KMS-11 (cell line): ENCODE measurements at regions not wholly inside any gene's neighbourhood (a gene's known extent, or its start where the extent isn't known, plus 50 kb on each side); places are given as distances from the start of the nearest gene placed in this dataset.

ENCODE experiments used
- H2AFZ ChIP-seq: fragments of 200-600 bp; sonication (generic); 2 replicates; pipeline ENCODE4 v1.6.1; 2016; ENCODE audit warnings: antibody characterized with exemption, mixed run types, low read depth
- H3K27ac ChIP-seq: fragments of 200-600 bp; sonication (generic); 2 replicates; pipeline ENCODE4 v1.6.1; 2016; ENCODE audit warnings: mild to moderate bottlenecking, mixed run types
- H3K27me3 ChIP-seq: fragments of 200-600 bp; sonication (generic); 2 replicates; pipeline ENCODE4 v1.6.1; 2017; ENCODE audit warnings: mild to moderate bottlenecking, low read depth, mixed run types, moderate library complexity; ENCODE audit not compliant: insufficient read depth
- H3K36me3 ChIP-seq: fragments of 200-600 bp; sonication (generic); 2 replicates; pipeline ENCODE4 v1.6.1; 2017; ENCODE audit warnings: mild to moderate bottlenecking, mixed run types; ENCODE audit not compliant: insufficient read depth
- H3K4me1 ChIP-seq: fragments of 200-600 bp; sonication (generic); 2 replicates; pipeline ENCODE4 v1.6.1; 2016; ENCODE audit warnings: mild to moderate bottlenecking, low read depth, mixed run types; ENCODE audit not compliant: poor library complexity, severe bottlenecking
- H3K4me2 ChIP-seq: fragments of 200-600 bp; sonication (generic); 2 replicates; pipeline ENCODE4 v1.7.0; 2016; ENCODE audit warnings: mild to moderate bottlenecking, mixed run types
- H3K4me3 ChIP-seq: fragments of 200-600 bp; sonication (generic); IDR thresholded peaks from 2 replicates; pipeline ENCODE4 v1.6.1; 2017; ENCODE audit warnings: low read depth, low read length, mixed read lengths; ENCODE audit not compliant: insufficient read depth
- H3K79me2 ChIP-seq: fragments of 200-600 bp; sonication (generic); 2 replicates; pipeline ENCODE4 v1.6.1; 2016; ENCODE audit warnings: low read depth, mixed run types; ENCODE audit not compliant: insufficient read depth
- H3K9ac ChIP-seq: fragments of 200-600 bp; sonication (generic); 2 replicates; pipeline ENCODE4 v1.6.1; 2016; ENCODE audit warnings: mild to moderate bottlenecking, mixed run types
- H4K20me1 ChIP-seq: fragments of 200-600 bp; sonication (generic); 2 replicates; pipeline ENCODE4 v1.6.1; 2016; ENCODE audit warnings: mild to moderate bottlenecking, mixed run types; ENCODE audit not compliant: insufficient read depth
- TF ChIP-seq, protein P1 (sequence below): fragments of 200-600 bp; sonication (generic); conservative IDR thresholded peaks from 2 replicates; pipeline ENCODE4 v1.6.1; 2017; ENCODE audit warnings: low read depth, mild to moderate bottlenecking, antibody characterized with exemption, low read length, moderate library complexity, mixed read lengths

DNA sequence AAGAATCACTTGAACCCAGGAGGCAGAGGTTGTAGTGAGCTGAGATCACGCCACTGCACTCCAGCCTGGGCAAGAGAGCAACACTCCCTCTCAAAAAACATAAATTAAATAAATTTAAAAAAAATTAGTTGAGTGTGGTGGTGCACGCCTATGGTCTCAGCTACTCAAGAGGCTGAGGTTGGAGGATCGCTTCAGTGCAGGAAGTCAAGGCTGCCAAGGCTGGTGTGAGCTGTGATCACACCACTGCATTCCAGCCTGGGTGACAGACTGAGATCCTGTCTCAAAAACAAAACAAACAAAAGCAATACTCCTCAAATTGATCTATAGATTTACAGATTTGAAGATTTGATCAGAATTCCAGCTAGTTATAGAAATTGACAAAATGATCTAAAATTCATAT is 92.7 kb upstream of the RESF1 start:
- H3K79me2 ChIP-seq, result no peaks in the 10 kb centered on the region
- no peak overlapping the region for H3K4me2 ChIP-seq
- H3K4me1 ChIP-seq, result peaks cover 29% of the 10 kb centered on the region
- no peaks in the 10 kb centered on the region for H4K20me1 ChIP-seq
- H3K27ac ChIP-seq, result peak overlapping the region; percentile 61; the same call in 1 of the 2 replicates
- no peak overlapping the region for H3K9ac ChIP-seq
- H3K36me3 ChIP-seq, result no peaks in the 10 kb centered on the region
- no peak overlapping the region for H3K4me3 ChIP-seq
- no peak overlapping the region; the same call in 1 of the 2 replicates for H2AFZ ChIP-seq
- TF ChIP-seq, protein P1, sequence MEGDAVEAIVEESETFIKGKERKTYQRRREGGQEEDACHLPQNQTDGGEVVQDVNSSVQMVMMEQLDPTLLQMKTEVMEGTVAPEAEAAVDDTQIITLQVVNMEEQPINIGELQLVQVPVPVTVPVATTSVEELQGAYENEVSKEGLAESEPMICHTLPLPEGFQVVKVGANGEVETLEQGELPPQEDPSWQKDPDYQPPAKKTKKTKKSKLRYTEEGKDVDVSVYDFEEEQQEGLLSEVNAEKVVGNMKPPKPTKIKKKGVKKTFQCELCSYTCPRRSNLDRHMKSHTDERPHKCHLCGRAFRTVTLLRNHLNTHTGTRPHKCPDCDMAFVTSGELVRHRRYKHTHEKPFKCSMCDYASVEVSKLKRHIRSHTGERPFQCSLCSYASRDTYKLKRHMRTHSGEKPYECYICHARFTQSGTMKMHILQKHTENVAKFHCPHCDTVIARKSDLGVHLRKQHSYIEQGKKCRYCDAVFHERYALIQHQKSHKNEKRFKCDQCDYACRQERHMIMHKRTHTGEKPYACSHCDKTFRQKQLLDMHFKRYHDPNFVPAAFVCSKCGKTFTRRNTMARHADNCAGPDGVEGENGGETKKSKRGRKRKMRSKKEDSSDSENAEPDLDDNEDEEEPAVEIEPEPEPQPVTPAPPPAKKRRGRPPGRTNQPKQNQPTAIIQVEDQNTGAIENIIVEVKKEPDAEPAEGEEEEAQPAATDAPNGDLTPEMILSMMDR, result no peak
- no peaks in the 10 kb centered on the region for H3K27me3 ChIP-seq

DNA sequence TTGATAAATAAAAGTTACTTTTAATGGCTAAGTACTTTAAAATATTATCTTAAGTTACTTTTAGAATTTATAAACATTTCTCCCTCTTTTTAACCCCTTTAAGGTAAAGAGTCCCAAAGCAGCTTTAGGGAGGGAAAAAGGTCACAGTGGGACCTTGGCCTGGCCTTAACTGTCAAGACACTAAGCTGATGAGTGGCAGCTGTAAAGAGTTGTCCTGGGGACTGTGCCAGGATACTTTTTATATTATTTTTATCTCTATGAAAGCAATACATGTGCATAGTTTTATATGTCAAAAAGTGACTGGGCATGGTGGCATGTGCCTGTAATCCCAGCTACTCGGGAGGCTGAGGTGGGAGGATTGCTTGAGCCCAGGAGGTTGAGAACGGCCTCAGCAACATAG is 94.2 kb upstream of the RESF1 start:
- Histone ChIP-seq H3K9ac (no peak overlapping the region), H3K27me3 (no peaks in the 10 kb centered on the region), H3K4me2 (no peak overlapping the region), H2AFZ (no peak overlapping the region), H3K27ac (no peak overlapping the region), H3K4me1 (peaks cover 29% of the 10 kb centered on the region), H3K36me3 (no peaks in the 10 kb centered on the region), H3K4me3 (no peak overlapping the region), H3K79me2 (no peaks in the 10 kb centered on the region), H4K20me1 (no peaks in the 10 kb centered on the region)
- TF ChIP-seq, protein P1, result no peak

DNA sequence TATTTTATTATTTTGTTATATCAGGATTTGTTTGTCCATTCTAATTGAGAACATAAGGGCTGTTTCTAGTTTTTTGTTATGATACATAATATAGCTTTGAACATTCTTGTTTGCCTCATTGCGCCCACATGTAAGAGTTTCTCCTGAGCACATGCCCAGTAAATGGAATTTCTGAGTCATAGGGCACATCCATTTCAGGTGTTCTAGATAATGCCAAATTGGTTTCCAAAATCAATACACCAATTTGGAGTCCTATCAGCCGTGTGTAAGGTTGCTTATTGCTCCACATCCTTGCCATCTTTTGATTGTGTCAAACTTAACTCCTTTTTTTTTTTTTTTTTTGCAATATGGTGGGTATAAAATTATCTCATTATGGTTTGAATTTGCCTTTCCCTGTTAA is 97.9 kb upstream of the RESF1 start:
- no peak overlapping the region for H3K4me3 ChIP-seq
- no peaks in the 10 kb centered on the region for H3K79me2 ChIP-seq
- no peak overlapping the region for H3K9ac ChIP-seq
- H3K27me3 ChIP-seq, result no peaks in the 10 kb centered on the region
- H3K4me1 ChIP-seq, result peaks cover 3% of the 10 kb centered on the region
- H2AFZ ChIP-seq, result no peak overlapping the region
- H4K20me1 ChIP-seq, result no peaks in the 10 kb centered on the region
- H3K27ac ChIP-seq, result no peak overlapping the region
- no peak overlapping the region for H3K4me2 ChIP-seq
- H3K36me3 ChIP-seq, result no peaks in the 10 kb centered on the region
- TF ChIP-seq, protein P1, result no peak

DNA sequence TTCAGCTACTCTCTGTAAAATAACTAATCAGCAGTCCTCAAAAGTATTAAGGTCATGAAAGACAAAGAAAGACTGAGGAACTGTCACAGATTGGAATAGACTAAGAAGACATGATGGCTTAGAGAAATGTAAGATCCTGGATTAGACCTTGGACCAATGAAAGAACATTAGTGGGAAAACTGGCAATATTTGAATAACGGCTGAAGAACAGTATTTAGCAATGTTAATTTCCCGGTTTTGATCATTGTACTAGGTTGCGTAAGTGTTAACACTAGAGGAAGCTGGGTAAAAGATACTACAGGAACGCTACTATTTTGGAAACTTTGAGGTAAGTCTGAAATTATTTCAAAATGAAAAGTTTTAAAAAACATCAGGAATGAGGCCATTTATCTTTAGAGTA is 98.8 kb upstream of the RESF1 start:
- H3K9ac ChIP-seq, result no peak overlapping the region
- H3K4me1 ChIP-seq, result no peaks in the 10 kb centered on the region
- H2AFZ ChIP-seq, result no peak overlapping the region
- no peaks in the 10 kb centered on the region for H3K27me3 ChIP-seq
- no peak overlapping the region for H3K27ac ChIP-seq
- no peaks in the 10 kb centered on the region for H3K36me3 ChIP-seq
- no peak overlapping the region for H3K4me3 ChIP-seq
- H4K20me1 ChIP-seq, result no peaks in the 10 kb centered on the region
- no peak overlapping the region for H3K4me2 ChIP-seq
- H3K79me2 ChIP-seq, result no peaks in the 10 kb centered on the region
- TF ChIP-seq, protein P1, result no peak
